Right lobe of liver (tissue), 4 donors: ENCODE measurements at regions not wholly inside any gene's neighbourhood (a gene's known extent, or its start where the extent isn't known, plus 50 kb on each side); places are given as distances from the start of the nearest gene placed in this dataset.

Source experiments
- POLR2A ChIP-seq: fragments of 450-650 bp; IDR thresholded peaks from one replicate; pipeline ENCODE4 v1.6.1; 2017; ENCODE audit warnings: antibody characterized with exemption, mild to moderate bottlenecking
- TF ChIP-seq, protein P1 (sequence below), 4 donors: fragments of 200-600 bp in 3 of 4; fragments of 450-650 bp in 1 of 4; IDR thresholded peaks; one replicate each; pipeline versions ENCODE4 v1.5.1 to v1.8.0; 2016 to 2022; ENCODE audit warnings: antibody characterized with exemption in 4 of 4, mild to moderate bottlenecking in 2 of 4
- donor health status: DM: no; HTN: no; CAD: no.
- donor health status: DM: no; HTN: no; CAD: no.
- donor health status: DM: no; HTN: yes; CAD: no.

DNA sequence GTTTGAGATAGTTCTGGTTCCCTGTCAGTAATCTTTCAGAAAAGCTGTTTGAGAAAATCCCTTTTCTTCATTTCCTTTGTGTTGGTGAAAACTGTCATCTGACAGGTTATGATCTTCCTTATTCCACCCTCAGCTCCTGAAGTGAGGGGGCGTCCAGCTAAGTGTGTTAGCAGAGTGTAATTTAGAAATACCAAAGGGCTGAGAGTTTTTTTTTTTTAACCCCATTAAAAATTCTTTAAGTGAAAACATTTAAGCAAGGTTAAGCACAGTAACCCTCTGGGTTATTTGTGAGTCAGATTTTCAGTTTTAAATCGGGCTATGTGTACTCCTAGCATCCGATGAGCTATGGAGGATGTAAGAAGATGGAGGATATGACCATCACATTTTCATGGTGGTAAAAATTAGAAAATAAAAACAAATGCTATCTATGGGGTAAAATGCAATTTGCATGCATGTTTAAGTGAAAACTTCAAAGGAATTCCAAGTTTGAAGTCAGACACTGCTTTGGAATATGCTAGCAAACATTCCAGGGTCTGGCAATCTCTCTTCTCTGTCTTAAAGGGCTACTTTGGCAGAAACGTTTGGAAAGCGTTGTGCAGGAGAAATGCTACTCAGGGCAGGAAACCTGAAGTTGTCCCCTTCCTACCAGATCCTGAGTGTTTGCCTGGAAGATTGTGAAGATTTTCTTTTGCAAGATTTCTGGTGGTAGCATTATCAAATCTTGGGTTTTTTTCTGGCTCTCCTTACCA lies 197.0 kb upstream of the PRICKLE1 start:
- no peak for TF ChIP-seq POLR2A
- TF ChIP-seq, protein P1, sequence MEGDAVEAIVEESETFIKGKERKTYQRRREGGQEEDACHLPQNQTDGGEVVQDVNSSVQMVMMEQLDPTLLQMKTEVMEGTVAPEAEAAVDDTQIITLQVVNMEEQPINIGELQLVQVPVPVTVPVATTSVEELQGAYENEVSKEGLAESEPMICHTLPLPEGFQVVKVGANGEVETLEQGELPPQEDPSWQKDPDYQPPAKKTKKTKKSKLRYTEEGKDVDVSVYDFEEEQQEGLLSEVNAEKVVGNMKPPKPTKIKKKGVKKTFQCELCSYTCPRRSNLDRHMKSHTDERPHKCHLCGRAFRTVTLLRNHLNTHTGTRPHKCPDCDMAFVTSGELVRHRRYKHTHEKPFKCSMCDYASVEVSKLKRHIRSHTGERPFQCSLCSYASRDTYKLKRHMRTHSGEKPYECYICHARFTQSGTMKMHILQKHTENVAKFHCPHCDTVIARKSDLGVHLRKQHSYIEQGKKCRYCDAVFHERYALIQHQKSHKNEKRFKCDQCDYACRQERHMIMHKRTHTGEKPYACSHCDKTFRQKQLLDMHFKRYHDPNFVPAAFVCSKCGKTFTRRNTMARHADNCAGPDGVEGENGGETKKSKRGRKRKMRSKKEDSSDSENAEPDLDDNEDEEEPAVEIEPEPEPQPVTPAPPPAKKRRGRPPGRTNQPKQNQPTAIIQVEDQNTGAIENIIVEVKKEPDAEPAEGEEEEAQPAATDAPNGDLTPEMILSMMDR (IDR thresholded peaks at IDR 0.05): no peak
